ENCODE measurements at regions not wholly inside any gene's neighbourhood (a gene's known extent, or its start where the extent isn't known, plus 50 kb on each side); places are given as distances from the start of the nearest gene placed in this dataset.

- TF ChIP-seq CTCF (IDR thresholded peaks at IDR 0.05; ENCODE audit: insufficient read depth, low read length) (no peak), POLR2AphosphoS5 (IDR thresholded peaks at IDR 0.05; ENCODE audit: low read depth) (no peak)
Measured at GRCh38 chr2:129467941-129468340, 511.5 kb upstream of the RAB6C start.

All from HL-60 (cell line).